Cardiac muscle cell (in vitro differentiated cells and primary cell): ENCODE measurements at regions not wholly inside any gene's neighbourhood (a gene's known extent, or its start where the extent isn't known, plus 50 kb on each side); places are given as distances from the start of the nearest gene placed in this dataset.
"Not testable (repeated sequence)": the region's sequence is repeated elsewhere in the genome, so short reads cannot be mapped to it uniquely, and the experiment has no call there.

Experiments
- DNase-seq, 2 donors: peaks; one replicate each; pipeline versions ENCODE4 v3.0.0 to v3.0.0-alpha.2; 2010 to 2017; ENCODE audit warnings: low read depth in 1 of 2, low spot score in 1 of 2
- H3K27ac ChIP-seq: fragments of 200-600 bp; sonication (generic); 2 replicates; pipeline ENCODE4 v1.5.1; 2016
- H3K27me3 ChIP-seq: fragments of 200-600 bp; sonication (generic); 2 replicates; pipeline ENCODE4 v1.6.0; 2016; ENCODE audit warnings: control low read depth
- H3K36me3 ChIP-seq: fragments of 200-600 bp; sonication (generic); 2 replicates; pipeline ENCODE4 v1.5.1; 2016; ENCODE audit warnings: control low read depth
- H3K4me1 ChIP-seq: fragments of 200-600 bp; sonication (generic); 2 replicates; pipeline ENCODE4 v1.8.1; 2017; ENCODE audit warnings: low read depth, mild to moderate bottlenecking, mixed run types
- H3K4me3 ChIP-seq: fragments of 200-600 bp; sonication (generic); 2 replicates; pipeline ENCODE4 v1.5.1; 2016; ENCODE audit warnings: mild to moderate bottlenecking
- H3K9me3 ChIP-seq: fragments of 200-600 bp; sonication (generic); 2 replicates; pipeline ENCODE4 v1.5.1; 2017; ENCODE audit warnings: low read depth, mild to moderate bottlenecking, control low read depth
- CTCF ChIP-seq: IDR thresholded peaks from 2 replicates; pipeline ENCODE4 v1.5.1; 2012; ENCODE audit warnings: low read depth, mild to moderate bottlenecking, low read length

- Histone ChIP-seq H3K27ac (no peak overlapping the region), H3K9me3 (no peaks in the 10 kb centered on the region), H3K4me3 (no peak overlapping the region), H3K36me3 (no peaks in the 10 kb centered on the region), H3K4me1 (no peaks in the 10 kb centered on the region), H3K27me3 (no peaks in the 10 kb centered on the region)
- no peak for DNase-seq
- no peak for TF ChIP-seq CTCF
Observed at GRCh38 chr4:12911750-12912358, 572.3 kb downstream of the RAB28 start.

- not testable (repeated sequence) for H3K27ac ChIP-seq, H3K4me3 ChIP-seq, DNase-seq, H3K9me3 ChIP-seq, H3K4me1 ChIP-seq, H3K36me3 ChIP-seq, H3K27me3 ChIP-seq
Observed at GRCh38 chr4:12903640-12904039, 580.5 kb downstream of the RAB28 start.

GRCh38 chr4:12902735-12903134 is 581.4 kb downstream of the RAB28 start:
- H3K27me3 ChIP-seq = no peaks in the 10 kb centered on the region
- H3K4me1 ChIP-seq = no peaks in the 10 kb centered on the region
- H3K4me3 ChIP-seq = no peak overlapping the region
- TF ChIP-seq CTCF = no peak
- H3K27ac ChIP-seq = no peak overlapping the region
- DNase-seq = no peak
- H3K36me3 ChIP-seq = no peaks in the 10 kb centered on the region
- no peaks in the 10 kb centered on the region for H3K9me3 ChIP-seq

GRCh38 chr4:12897954-12898353 is 586.2 kb downstream of the RAB28 start:
- Histone ChIP-seq H3K4me3 (no peak overlapping the region), H3K27me3 (no peaks in the 10 kb centered on the region), H3K27ac (no peak overlapping the region), H3K9me3 (no peaks in the 10 kb centered on the region), H3K36me3 (no peaks in the 10 kb centered on the region), H3K4me1 (no peaks in the 10 kb centered on the region)
- DNase-seq = no peak
- no peak for TF ChIP-seq CTCF

- no peaks in the 10 kb centered on the region for H3K4me1 ChIP-seq
- no peak overlapping the region for H3K4me3 ChIP-seq
- H3K36me3 ChIP-seq = no peaks in the 10 kb centered on the region
- no peaks in the 10 kb centered on the region for H3K27me3 ChIP-seq
- TF ChIP-seq CTCF = no peak
- no peak for DNase-seq
- no peak overlapping the region for H3K27ac ChIP-seq
- no peaks in the 10 kb centered on the region for H3K9me3 ChIP-seq
Observed at GRCh38 chr4:12894062-12894461, 590.1 kb downstream of the RAB28 start.

- Histone ChIP-seq H3K27me3 (no peaks in the 10 kb centered on the region), H3K27ac (no peak overlapping the region), H3K9me3 (no peaks in the 10 kb centered on the region), H3K36me3 (no peaks in the 10 kb centered on the region), H3K4me1 (no peaks in the 10 kb centered on the region), H3K4me3 (no peak overlapping the region)
- TF ChIP-seq CTCF = no peak
- DNase-seq = peak in 1 of 2 donors; percentile 11
Observed at GRCh38 chr4:12889054-12889453, 595.1 kb downstream of the RAB28 start.
